Epithelial cell of esophagus (primary cell): ENCODE measurements at regions not wholly inside any gene's neighbourhood (a gene's known extent, or its start where the extent isn't known, plus 50 kb on each side); places are given as distances from the start of the nearest gene placed in this dataset.

ENCODE experiments used
- DNase-seq: peaks from one replicate; pipeline ENCODE4 v3.0.0; 2010; ENCODE audit warnings: low read depth
- H3K4me3 ChIP-seq: 2 replicates; pipeline ENCODE4 v1.5.1; 2011; ENCODE audit warnings: mild to moderate bottlenecking, low read length, control low read depth
- CTCF ChIP-seq: IDR thresholded peaks from 2 replicates; pipeline ENCODE4 v1.5.1; 2011; ENCODE audit warnings: low read depth, mild to moderate bottlenecking, low read length, control low read depth, inconsistent platforms; ENCODE audit not compliant: insufficient read depth; ENCODE audit errors: missing control alignments

- TF ChIP-seq CTCF = no peak
Measured at GRCh38 chr18:4817665-4818064, 362.6 kb upstream of the DLGAP1 start.

GRCh38 chr18:4813708-4814107 is 358.6 kb upstream of the DLGAP1 start:
- no peak for TF ChIP-seq CTCF
- no peak for DNase-seq
- H3K4me3 ChIP-seq = no peak overlapping the region

More at GRCh38 chr18:4817665-4818064, 362.6 kb upstream of the DLGAP1 start:
- DNase-seq = no peak
- no peak overlapping the region for H3K4me3 ChIP-seq

GRCh38 chr18:4808891-4809290 is 353.8 kb upstream of the DLGAP1 start:
- no peak for DNase-seq
- no peak for TF ChIP-seq CTCF
- H3K4me3 ChIP-seq = no peak overlapping the region

- no peak for DNase-seq
- no peak for TF ChIP-seq CTCF
- no peak overlapping the region for H3K4me3 ChIP-seq
Measured at GRCh38 chr18:4807604-4808293, 352.6 kb upstream of the DLGAP1 start.

GRCh38 chr18:4806331-4806730 is 351.2 kb upstream of the DLGAP1 start:
- TF ChIP-seq CTCF = no peak
- no peak overlapping the region for H3K4me3 ChIP-seq
- DNase-seq = no peak

- TF ChIP-seq CTCF = no peak
- H3K4me3 ChIP-seq = no peak overlapping the region
- DNase-seq = no peak
Measured at GRCh38 chr18:4802296-4802695, 347.2 kb upstream of the DLGAP1 start.

GRCh38 chr18:4801151-4801550 is 346.0 kb upstream of the DLGAP1 start:
- TF ChIP-seq CTCF = no peak
- H3K4me3 ChIP-seq = no peak overlapping the region
- no peak for DNase-seq
